ENCODE measurements at regions not wholly inside any gene's neighbourhood (a gene's known extent, or its start where the extent isn't known, plus 50 kb on each side); places are given as distances from the start of the nearest gene placed in this dataset.
"Not testable (repeated sequence)": the region's sequence is repeated elsewhere in the genome, so short reads cannot be mapped to it uniquely, and the experiment has no call there.

DNA sequence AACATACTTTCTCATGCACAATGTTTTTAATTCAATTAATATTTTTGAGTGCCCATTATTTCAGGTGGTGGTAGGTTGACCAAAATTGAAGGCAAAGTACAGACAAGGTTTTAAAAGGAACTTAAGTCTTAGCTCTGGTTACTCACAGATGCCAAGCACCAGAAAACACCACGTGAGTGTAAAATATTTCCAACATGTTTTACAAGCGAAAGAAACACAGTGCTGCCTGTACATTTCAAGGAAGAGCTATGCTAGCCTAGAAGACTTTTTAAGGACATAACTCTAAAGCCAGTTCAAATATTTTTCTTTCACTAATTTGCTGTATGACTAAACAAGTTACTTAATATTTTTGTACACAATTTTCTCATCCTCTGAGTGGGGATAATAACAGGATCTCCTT is 736.4 kb upstream of the GOT2 start:
- H3K36me3 Mint-ChIP-seq (ENCODE audit: low read depth), result no peaks in the 10 kb centered on the region
- H3K4me3 Mint-ChIP-seq, result no peak overlapping the region
- H3K9me3 Mint-ChIP-seq, result no peaks in the 10 kb centered on the region
- H3K4me1 Mint-ChIP-seq (ENCODE audit: low read depth), result no peaks in the 10 kb centered on the region
- no peak for DNase-seq
- TF ChIP-seq, protein P1, sequence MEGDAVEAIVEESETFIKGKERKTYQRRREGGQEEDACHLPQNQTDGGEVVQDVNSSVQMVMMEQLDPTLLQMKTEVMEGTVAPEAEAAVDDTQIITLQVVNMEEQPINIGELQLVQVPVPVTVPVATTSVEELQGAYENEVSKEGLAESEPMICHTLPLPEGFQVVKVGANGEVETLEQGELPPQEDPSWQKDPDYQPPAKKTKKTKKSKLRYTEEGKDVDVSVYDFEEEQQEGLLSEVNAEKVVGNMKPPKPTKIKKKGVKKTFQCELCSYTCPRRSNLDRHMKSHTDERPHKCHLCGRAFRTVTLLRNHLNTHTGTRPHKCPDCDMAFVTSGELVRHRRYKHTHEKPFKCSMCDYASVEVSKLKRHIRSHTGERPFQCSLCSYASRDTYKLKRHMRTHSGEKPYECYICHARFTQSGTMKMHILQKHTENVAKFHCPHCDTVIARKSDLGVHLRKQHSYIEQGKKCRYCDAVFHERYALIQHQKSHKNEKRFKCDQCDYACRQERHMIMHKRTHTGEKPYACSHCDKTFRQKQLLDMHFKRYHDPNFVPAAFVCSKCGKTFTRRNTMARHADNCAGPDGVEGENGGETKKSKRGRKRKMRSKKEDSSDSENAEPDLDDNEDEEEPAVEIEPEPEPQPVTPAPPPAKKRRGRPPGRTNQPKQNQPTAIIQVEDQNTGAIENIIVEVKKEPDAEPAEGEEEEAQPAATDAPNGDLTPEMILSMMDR (IDR thresholded peaks at IDR 0.05), result no peak
- no peaks in the 10 kb centered on the region for H3K27me3 Mint-ChIP-seq (ENCODE audit: insufficient read depth)
- H3K27ac Mint-ChIP-seq, result no peak overlapping the region

DNA sequence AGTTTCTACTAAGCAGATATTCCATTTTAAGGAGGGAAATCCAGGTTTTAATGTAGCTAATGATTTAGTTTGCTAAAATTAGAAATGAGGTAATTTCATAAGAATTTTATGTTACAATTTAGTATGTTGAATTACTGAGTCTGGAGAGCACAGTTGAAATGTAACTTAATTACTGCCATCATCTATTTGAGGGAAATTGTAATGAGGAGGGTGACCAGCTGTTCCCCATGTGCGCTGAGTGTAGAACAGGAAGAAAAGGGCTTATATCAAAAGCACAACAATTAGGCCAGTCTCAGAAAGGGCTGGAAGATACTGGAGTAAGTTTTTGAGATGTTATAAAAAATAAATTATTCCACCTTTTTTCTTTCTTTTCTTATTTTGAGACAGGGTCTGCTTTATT is 735.1 kb upstream of the GOT2 start:
- H3K4me3 Mint-ChIP-seq, result no peak overlapping the region
- H3K4me1 Mint-ChIP-seq (ENCODE audit: low read depth), result peaks cover 3% of the 10 kb centered on the region; the same call in 1 of the 2 replicates
- H3K36me3 Mint-ChIP-seq (ENCODE audit: low read depth), result no peaks in the 10 kb centered on the region
- no peak overlapping the region for H3K27ac Mint-ChIP-seq
- TF ChIP-seq, protein P1 (IDR thresholded peaks at IDR 0.05), result no peak
- DNase-seq, result no peak
- H3K27me3 Mint-ChIP-seq (ENCODE audit: insufficient read depth), result no peaks in the 10 kb centered on the region
- H3K9me3 Mint-ChIP-seq, result no peaks in the 10 kb centered on the region

DNA sequence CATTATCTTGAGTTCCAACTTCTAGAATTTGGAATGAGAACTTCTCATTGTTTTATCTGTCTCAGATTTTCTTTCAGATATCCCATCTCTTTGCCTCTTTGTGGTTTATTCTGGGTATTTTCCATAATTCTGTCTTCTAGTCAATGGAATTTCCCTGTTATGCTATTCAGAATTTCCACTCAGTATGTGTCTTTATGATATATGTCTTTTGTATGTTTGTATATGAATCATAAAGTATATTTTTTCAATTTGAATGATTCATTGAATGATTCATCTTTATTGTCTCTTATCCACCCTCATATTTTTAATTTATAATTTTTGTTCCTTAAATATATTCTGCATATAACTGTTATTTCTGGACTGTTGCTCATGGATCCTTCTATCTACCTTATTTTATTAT is 729.7 kb upstream of the GOT2 start:
- DNase-seq, result no peak
- no peak overlapping the region for H3K27ac Mint-ChIP-seq

DNA sequence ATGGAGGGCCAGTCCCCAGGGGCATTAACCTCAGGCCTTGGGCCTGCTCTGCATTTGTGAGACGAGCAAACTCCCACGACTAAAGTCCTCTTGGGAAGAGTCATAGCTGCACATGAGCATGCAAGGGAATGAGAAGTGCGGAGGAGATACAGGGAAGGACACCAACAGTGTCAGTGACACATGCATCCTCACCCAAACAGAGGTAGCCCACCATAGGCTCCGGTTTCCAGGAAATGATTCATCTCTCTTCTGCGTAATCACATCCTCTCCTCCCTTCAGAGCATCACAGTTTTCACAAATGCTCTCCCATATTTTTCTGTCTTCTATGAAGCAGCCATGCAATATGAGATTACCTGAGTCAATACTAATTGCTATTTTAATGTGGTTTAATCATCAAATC is 725.7 kb upstream of the GOT2 start:
- Mint-ChIP-seq H3K36me3 (ENCODE audit: low read depth) (no peaks in the 10 kb centered on the region), H3K4me3 (no peak overlapping the region), H3K27me3 (ENCODE audit: insufficient read depth) (no peaks in the 10 kb centered on the region), H3K4me1 (ENCODE audit: low read depth) (peaks cover 23% of the 10 kb centered on the region), H3K27ac (no peak overlapping the region), H3K9me3 (no peaks in the 10 kb centered on the region)
- peak; percentile 7 for DNase-seq
- TF ChIP-seq, protein P1 (IDR thresholded peaks at IDR 0.05), result no peak

More for the DNA sequence above, 729.7 kb upstream of the GOT2 start:
- no peaks in the 10 kb centered on the region for H3K27me3 Mint-ChIP-seq (ENCODE audit: insufficient read depth)
- no peaks in the 10 kb centered on the region for H3K9me3 Mint-ChIP-seq
- peaks cover 23% of the 10 kb centered on the region for H3K4me1 Mint-ChIP-seq (ENCODE audit: low read depth)
- H3K4me3 Mint-ChIP-seq, result no peak overlapping the region
- TF ChIP-seq, protein P1 (IDR thresholded peaks at IDR 0.05), result no peak
- H3K36me3 Mint-ChIP-seq (ENCODE audit: low read depth), result no peaks in the 10 kb centered on the region

DNA sequence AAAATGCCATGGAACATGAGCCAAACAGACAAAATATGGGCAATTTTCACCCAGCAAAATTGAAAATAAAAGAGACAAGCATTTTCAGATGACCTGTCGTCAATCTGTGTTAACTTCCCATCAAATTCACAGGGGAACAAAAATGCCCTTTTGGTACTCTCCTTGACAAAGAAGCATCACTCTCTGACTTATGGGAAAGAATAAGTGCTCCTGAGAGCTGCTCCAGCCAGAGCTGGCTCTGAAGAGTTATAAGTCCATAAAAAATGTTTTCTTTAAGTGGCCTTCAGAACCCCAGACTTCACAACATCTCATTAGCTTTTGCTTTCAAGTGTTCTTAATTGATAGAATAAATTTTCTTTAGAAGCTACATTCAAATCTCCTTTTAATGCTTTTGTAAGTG is 721.4 kb upstream of the GOT2 start:
- TF ChIP-seq, protein P1 (IDR thresholded peaks at IDR 0.05), result no peak
- Mint-ChIP-seq H3K36me3 (ENCODE audit: low read depth) (peaks cover 6% of the 10 kb centered on the region; the same call in 1 of the 2 replicates), H3K4me3 (no peak overlapping the region), H3K27me3 (ENCODE audit: insufficient read depth) (peaks cover 4% of the 10 kb centered on the region), H3K4me1 (ENCODE audit: low read depth) (peaks cover 15% of the 10 kb centered on the region), H3K27ac (no peak overlapping the region), H3K9me3 (peaks cover 9% of the 10 kb centered on the region)
- no peak for DNase-seq

DNA sequence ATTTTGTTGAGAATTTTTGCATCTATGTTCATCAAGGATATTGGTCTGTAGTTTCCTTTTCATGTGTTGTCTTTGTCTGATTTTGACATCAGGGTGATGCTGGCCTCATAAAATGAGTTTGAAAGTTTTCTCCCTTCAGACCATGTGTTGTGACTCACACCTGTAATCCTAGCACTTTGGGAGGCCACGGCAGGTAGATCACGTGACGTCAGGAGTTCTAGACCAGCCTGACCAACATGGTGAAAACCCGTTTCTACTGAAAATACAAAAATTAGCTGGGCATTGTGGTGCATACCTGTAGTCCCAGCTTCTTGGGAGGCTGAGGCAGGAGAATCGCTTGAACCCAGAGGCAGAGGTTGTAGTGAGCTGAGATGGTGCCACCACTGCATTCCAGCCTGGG is 716.4 kb upstream of the GOT2 start:
- H3K9me3 Mint-ChIP-seq; H3K36me3 Mint-ChIP-seq (ENCODE audit: low read depth); H3K27ac Mint-ChIP-seq; H3K27me3 Mint-ChIP-seq (ENCODE audit: insufficient read depth); H3K4me1 Mint-ChIP-seq (ENCODE audit: low read depth); H3K4me3 Mint-ChIP-seq; DNase-seq: not testable (repeated sequence)
